Muscle of back (tissue), 3 donors: ENCODE measurements at regions not wholly inside any gene's neighbourhood (a gene's known extent, or its start where the extent isn't known, plus 50 kb on each side); places are given as distances from the start of the nearest gene placed in this dataset.
A peak's percentile ranks its signal among the peaks of the same experiment; 100 is the strongest.

Experiments
- DNase-seq, 3 donors: peaks; one replicate each; pipeline versions ENCODE4 v3.0.0 to v3.0.0-alpha.2; 2013

DNA sequence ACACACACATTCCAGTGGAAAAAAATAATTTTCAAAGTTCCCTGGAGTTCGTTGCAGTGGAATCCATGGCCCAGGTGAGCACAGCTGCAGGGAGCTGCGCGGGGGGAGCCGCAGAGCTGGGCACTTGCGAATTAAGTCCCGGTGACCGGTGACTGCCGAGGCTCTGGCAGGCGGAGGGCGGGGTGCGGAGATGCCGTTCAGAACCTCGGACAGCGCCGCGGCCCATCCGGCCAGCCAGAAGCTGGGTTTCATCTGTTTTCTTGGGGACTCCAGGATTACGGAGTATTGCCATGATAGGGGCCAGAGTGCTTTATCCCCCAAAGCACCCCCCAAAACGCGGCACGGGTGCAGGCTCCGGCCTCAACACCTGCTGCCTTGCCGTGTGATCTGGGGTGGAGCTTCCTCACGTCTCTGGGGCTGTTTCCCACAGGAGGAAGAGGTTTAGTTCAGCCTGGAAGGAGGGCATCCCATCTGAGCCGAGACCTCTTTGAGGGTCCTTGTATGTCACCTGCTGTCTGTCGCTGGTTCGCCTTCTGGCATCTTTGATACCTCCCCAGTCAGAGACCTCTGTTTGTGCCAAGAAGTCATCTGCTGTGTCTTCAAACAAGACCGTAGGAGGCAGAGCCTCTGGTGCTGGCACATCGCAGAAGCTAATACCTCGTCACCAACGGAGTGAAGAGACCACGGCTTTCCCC lies 99.4 kb downstream of the YTHDF1 start:
- peak in 2 of 3 donors; percentile 42 to 63 for DNase-seq

GRCh38 chr20:63115651-63116411 lies 100.1 kb downstream of the YTHDF1 start:
- DNase-seq = no peak

DNA sequence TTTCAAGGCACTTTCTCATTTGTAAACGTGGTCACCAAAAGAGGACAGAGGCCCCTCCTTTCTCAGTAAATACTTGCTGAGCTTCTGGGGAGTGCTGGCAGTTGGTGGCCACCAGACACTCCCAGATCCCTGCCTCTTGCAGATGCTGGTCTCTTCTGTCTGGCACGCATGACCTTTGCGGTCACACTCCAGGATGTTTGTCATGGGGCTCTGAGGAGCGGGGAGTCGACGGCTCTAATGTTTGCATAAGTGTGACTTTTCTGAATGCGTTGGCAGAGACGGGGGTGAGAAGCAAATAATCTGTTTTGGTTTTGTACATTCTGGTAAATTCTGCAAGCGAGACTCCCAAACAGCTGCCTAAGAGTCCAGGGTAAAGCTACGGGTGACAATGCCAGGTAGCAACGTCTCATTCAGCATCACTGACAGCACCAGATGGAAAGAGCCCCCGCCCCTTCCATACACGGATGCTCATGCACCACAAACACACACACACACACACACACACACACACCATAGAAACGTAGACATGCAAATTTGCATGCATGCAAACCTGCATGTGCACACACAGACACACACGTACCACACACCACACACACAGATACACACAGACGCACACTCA lies 101.1 kb downstream of the YTHDF1 start:
- DNase-seq = no peak

DNA sequence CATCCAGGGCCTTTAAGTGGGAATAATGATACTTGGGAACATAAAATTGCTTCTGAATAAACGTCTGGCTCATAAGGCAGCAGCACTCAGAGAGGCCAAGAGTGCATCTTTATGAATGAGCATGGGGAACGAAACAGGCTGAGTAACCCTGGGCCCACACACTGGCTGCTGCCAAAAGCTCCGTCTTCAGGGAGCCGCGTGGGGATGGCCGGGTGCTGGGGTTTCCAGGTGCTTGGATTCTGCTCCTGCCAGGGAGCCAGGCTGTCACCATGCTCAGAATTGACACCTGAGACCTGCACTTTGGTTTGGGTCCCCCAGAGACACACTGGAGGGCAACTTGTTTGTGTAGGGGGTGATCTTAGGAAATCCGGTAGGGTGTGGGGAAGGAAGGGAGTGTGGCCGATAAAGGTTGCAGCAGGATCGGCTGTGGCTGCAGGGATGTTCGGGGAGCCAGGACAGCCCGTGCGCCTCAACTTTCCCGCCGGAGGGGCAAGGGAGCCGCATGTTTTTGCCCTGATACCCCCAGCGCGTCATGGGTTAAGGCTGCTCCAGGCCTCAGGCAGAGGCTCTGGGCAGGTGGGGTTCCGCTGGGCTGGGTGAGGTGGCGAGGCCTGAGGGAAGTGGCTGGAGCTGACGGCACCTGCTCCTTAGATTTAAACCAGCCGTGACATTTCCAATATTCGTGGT lies 101.8 kb downstream of the YTHDF1 start:
- DNase-seq = no peak

GRCh38 chr20:63112491-63113219 lies 103.3 kb downstream of the YTHDF1 start:
- no peak for DNase-seq

GRCh38 chr20:63108247-63108646 lies 101.5 kb upstream of the BHLHE23 start:
- no peak for DNase-seq

DNA sequence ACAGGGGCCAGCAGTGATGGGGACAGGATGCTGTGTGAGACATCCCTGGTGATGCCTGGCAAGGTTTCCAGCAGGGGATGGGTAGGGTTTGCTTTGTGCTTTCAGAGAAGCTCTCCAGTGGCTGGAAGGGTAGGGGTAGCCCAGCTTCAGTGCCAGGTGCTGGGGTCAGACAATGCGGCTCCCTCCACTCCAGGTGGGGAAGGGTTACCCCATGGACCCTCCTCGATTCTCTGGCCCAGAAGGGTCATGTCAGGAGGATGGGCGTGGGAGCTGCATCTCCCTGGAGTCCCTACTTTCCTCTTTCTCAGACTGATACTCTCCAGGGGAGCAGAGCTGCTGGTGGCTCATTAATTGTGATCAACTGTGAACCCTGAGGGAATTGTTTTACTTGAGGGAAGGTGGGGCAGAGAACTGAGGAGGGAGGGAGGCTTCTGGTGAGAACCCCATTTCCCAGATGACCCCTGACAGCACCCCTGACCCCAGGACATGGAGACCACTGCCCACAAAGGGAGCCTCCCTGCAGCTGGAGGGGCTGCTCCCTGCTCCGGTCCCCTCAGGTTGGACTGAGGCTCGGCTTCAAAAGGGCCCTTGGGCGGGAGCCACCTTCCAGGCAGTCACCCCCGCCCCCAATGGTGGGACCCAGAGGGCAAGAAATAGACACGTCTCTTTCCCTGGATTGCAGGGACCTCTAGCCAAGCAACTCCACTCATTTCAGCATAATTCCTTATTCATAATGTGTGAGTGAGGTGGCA lies 100.9 kb upstream of the BHLHE23 start:
- DNase-seq = no peak

DNA sequence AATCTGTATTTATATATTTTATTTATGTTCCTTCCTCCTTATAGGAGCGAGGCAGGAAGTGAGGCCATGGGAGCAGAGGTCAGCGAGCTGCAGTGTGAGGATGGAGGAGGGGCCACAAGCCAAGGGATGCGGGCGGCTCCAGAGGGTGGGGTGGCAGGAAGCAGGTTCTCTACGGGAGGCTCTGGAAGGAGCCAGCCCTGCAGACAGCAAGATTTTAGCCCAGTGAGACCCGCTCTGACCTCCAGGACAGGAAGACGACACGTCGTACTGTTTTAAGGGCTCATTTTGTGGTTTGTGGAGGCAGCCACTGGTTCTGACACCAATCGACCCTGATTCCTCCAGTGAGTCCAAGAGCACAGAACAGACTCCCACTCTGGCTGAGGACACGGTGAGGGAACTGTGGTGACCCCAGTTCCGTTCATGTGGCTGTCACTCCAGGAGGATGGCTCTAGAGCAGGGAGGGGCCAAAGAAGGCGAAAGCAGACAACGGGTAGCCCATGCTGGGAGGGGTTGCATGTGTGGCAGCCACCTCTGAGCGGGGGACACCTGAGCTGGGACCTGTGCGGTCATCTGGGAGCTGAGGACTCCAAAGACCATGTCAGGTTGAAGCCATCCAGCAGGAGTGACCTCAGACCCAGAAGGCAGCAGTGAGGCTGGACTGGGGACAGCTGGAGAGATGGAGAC lies 100.1 kb upstream of the BHLHE23 start:
- DNase-seq = no peak

- no peak for DNase-seq
Measured at GRCh38 chr20:63106108-63106764, 99.5 kb upstream of the BHLHE23 start.

DNA sequence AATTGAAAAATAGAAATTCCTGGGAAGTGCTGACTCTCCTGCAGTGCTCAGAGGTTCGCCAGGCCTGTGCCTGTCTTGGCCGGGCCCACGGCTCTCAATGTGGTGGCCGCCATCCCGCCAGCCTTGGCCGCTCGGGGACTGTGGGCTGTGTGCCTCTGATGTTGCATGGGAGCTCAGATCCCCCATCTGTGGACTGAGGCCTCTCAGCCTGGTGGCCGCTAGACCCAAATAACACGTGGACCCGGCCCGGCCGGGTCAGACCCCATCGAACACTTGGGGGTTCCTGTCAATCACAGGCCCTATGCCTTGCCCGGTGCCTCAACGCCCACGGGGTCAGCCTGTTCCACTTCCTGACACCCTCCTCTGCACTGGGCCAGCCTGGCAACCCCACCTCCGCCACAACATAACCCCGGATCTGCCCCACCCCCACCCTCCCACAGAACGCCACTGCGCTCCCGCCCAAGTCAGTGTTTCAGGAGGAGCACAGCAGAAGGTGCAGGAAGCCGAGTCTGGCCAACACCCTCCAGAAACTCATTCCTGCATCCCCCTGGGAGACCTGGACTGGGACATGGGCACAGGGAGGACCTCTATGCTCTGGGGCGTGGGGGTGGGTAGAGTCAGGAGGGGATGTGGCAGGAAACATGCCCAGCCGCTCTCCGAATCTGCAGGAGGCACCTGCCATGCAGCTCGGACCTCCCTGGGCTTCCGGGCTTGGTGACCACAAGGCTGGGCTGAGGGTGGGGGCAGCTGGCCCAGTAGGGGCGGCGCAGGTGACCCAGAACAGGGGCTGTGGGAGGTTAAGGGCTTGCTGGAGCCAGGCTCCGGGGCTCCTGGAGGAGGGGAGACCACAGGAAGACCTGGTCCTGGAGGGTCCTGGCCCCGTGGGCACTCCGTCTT lies 98.7 kb upstream of the BHLHE23 start:
- no peak for DNase-seq

DNA sequence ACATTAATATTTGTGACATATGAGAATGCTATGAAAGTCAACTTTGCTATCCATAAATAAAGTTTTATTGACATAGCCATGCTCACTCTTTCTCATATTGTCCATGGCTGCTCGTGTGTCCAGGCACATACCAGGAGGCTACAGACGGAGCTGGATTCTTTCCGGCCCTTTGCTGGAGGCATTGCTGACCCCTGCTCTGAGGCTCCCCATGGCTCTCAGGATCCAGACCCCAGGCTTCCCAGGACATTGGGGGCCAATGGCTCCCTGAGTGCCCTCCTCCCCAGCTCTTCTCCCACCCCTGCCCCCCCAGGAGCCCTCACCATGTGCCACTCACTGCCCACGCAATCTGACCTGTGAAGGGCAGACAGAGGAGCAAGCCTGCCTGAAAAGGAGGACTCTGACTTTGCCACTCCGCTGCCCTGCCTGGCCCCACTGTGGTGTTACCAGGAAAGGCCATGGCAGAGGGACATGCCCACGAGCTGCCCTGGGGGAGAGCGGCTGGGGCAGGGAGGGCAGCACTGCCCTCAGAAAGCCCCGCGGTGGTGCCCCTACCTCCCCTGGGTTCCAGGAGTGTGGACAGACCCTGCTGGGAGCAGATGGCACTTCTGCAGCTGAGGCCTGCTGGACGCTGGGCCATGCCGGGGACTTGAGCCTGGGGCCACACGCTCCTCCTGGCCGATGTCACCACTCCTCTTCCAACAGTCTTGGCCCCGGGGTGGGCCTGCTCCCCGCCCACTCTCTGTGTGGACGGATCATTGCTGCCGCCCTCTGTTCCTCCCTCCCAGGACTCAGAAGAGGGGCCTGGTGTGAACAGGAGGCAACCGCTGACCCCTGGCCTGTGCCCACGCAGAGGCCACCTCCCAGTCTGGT lies 97.8 kb upstream of the BHLHE23 start:
- DNase-seq = no peak

DNA sequence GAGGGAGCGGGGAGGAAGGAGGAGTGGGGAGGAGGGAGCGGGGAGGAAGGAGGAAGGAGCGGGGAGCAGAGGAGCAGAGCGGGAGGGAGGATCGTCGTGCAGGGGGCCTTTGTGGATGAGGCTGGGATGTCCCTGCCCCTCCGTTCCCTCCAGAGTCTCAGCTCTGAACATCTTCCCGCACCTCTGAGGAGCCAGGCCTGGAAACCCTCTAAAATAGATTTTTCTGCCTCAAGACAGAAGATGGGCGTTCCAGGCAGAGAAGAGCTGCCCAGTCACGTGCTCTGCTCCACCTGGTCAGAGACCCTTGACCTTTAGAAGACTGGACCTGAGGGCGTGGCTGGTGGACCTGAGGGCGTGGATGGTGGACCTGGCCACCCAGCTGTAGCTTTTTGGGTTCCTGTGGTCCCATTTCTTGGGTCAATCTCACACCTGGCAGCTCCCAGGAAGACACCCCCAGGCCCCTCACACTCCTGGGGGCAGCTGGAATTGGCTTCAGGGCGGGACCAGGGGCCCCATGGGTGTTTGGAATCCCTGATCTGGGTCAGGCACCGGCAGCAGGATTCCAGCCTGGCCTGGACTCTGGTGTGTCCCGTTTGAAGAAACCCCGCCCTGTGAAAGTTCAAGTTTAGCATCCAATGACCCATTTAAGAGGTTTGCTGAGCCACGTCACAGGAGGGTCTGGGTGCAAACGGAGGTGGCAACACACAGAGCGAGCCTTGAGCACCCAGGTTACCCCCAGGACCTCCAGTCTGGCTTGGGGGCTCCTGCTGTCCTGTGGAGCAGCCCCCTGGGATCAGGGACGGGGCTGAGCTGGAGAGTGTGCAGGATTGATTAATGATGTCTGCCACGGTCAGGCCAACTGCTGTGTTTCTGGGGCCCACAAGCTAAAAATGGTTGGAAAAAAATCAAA lies 96.9 kb upstream of the BHLHE23 start:
- DNase-seq = peak in 1 of 3 donors; percentile 19

- DNase-seq = peak in 2 of 3 donors; percentile 11 to 37
Measured at GRCh38 chr20:63102721-63103375, 96.1 kb upstream of the BHLHE23 start.

GRCh38 chr20:63101781-63102720 lies 95.3 kb upstream of the BHLHE23 start:
- peak; percentile 24 to 70 (median 30) for DNase-seq
